HS-5 (cell line): ENCODE measurements at regions not wholly inside any gene's neighbourhood (a gene's known extent, or its start where the extent isn't known, plus 50 kb on each side); places are given as distances from the start of the nearest gene placed in this dataset.
"Not testable (repeated sequence)": the region's sequence is repeated elsewhere in the genome, so short reads cannot be mapped to it uniquely, and the experiment has no call there.

Experiments used
- DNase-seq: peaks from one replicate; pipeline ENCODE4 v3.0.0-alpha.2; 2012; ENCODE audit warnings: low read depth

DNA sequence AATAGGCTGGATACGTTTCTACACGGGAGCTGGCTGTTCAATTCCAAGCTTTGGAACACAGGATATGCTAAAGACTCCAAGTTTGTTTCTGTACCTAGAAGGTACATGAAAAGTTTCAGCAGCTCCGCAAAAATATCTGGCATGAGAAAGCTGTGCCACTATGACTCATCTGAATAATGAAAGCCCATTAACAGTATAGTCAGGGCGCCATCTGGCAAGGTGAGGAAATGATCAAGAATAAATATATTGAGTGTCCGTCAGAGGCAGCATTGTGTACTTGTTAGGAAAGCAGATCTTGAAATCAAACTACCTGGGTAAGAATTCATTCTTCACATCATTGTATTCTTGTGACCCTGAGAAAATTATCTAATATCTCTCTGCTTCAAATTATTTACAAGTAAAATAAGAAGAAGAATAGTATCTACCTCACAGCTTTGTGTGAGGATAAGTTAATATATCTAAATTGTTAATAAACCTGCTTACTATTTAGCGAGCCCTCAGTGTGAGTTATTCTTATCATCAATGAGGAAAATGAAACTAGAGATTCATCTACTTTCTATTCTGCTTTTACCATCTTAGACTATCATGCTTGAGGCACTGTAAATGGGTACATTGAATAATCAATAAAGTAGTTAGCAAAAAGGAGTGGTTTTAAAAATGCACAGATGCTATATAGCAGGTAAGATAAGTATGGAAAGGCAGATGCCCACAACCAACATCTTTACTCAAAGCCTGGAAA lies 53.5 kb downstream of the FSCB start:
- DNase-seq, result no peak

GRCh38 chr14:44450232-44450631 lies 56.9 kb downstream of the FSCB start:
- DNase-seq, result not testable (repeated sequence)

DNA sequence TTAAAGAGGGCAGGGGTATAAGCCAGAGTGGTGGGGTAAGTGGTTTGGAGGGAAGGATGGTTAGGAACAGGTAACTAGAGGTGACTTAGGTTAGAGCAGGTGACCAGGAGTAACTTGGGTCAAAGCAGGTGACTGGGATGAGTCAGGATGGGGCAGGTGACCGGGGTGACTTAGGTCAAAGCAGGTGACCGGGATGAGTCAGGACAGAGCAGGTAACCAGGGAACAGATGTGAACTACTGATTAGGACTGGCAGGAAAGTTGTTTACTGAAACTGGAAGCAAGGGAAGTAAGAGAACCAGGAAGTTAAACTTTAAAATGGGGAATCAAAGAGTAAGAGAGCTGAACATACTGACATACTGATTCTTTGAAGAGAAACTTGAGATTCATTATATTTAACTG lies 57.4 kb downstream of the FSCB start:
- DNase-seq, result no peak

GRCh38 chr14:44448951-44449358 lies 58.1 kb downstream of the FSCB start:
- no peak for DNase-seq

DNA sequence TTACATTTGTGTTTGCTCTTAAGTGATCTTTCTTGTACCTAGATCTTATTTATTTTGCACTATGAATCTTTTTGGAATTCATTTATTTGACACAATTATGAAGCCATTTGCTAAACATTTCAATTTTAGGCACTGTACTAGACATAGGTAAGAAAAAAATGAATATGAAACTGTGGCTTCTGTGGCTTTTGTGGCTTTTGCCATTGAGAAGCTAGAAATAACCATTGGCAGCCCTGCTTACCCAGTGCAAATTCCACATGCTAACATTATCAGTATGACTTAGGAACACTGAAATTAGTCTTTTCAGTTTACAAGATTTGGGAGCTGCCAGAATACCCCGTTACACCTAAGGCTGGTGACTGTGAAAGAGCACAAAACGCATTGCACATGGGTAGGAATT lies 60.1 kb downstream of the FSCB start:
- DNase-seq, result no peak

GRCh38 chr14:44444454-44444853 lies 62.6 kb downstream of the FSCB start:
- DNase-seq, result no peak

DNA sequence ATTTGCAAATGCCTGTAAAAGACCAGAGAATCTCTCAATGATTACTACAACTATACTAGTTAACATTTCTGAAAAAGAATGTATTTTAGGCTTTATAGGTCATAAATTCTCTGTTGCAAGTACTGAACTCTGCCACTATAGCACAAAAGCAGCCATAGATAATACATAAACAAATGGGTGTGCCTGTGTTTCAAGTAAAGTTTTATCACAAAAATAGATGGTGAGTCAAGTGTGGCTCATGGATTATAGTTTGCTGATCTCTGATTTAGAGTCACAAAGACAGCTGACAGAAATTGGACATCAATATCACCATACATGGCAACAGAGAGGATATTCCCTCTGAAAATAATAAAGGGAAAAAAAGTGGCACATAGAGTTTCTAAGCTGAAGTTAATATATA lies 68.1 kb downstream of the FSCB start:
- DNase-seq, result no peak

- DNase-seq, result no peak
These were observed 68.9 kb downstream of the FSCB start for GRCh38 chr14:44438221-44438620.

DNA sequence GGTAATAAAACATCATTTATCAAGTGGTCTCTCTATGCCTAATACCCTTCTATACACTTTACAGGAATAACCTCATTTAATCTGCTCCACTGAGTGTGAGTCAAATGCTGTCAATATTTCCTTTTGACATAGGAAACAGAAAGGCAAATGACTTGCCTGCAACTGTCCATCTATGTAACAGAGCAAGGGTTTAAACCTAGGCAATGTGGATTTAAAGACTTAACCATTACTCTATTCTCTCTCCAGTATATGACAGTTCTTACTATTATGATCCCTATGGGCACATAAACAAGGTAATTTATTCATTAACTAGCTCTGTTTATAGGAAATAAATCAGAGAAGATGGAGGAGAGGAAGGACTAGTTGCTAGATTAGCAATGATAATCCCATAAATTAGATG lies 70.6 kb downstream of the FSCB start:
- DNase-seq, result no peak

- no peak for DNase-seq
These were observed 78.7 kb downstream of the FSCB start for GRCh38 chr14:44428231-44428945.

DNA sequence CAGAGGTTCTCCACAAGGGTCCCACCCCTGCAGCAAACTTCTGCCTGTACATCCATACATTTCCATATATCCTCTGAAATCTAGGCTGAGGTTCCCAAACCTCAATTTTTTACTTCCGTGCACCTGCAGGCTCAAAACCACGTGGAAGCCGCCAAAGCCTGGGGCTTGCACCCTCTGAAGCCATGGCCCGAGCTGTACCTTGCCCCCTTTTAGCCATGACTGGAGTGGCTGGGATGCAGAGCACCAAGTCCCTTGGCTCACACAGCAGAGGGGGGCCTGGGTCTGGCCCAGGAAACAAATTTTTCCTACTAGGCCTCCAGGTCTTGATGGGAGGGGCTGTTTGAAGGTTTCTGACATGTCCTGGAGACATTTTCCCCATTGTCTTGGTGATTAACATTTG lies 84.4 kb downstream of the FSCB start:
- DNase-seq, result no peak

GRCh38 chr14:44420226-44420625 lies 86.9 kb downstream of the FSCB start:
- DNase-seq, result no peak

DNA sequence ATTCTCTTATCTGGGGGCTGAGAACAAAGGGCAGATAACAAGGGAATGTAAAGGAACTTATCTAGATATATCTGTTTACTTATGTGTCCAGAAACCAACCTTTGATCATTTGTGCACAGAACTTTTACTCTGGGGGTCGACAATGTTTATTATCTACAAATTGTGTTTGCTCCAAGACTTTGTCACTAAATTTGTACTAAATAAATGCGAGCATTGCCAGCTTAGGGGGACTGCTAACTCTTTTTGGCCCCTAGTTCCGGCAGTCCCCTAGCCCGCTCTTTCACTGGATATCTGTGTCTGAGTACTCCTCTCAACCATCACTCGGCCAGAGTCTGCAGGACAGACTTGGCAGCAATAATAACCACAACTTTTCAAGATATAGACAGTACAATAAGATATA lies 88.2 kb downstream of the FSCB start:
- DNase-seq, result no peak

DNA sequence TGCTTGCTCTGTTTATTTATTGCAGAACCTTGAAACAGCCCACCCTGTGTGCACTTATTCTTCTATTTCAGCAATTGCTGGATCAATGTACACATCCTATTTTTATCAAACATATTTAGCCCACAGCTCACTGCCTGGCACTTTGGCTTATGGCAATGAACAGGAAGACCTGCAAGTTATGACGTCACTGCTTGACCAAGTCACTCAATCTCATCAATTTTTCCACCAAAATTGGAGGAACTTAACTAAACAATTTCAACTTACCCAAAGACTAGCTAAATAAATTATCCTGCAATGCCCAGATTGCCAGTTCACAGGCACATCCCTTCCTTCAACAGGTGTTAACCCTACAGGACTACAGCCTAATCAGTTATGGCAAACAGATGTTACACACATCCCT lies 89.3 kb downstream of the FSCB start:
- no peak for DNase-seq

- DNase-seq, result no peak
These were observed 92.4 kb downstream of the FSCB start for GRCh38 chr14:44414646-44415045.

- DNase-seq, result no peak
These were observed 94.1 kb downstream of the FSCB start for GRCh38 chr14:44412858-44413569.

- DNase-seq, result no peak
These were observed 102.0 kb downstream of the FSCB start for GRCh38 chr14:44405011-44405486.

- DNase-seq, result no peak
These were observed 102.5 kb downstream of the FSCB start for GRCh38 chr14:44404599-44404998.

DNA sequence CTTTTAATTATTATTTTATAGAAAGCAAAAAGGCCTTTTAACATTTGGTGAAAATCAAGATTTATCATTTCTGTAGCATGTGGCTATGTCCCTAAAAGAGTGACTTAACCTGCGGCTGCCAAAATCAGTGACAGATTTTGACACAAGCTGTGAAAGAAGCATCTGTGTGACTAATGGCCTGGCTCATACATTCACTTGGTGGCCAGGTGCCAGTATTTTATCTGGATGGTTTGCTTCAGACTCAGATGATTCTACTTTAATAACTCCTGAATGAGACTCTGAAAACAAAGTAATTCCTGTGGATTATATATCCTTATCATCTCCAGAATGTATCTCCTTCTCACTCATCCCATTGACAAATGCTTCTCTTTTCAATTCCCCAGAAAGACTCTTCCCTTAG lies 103.0 kb downstream of the FSCB start:
- peak; percentile 23 for DNase-seq

- no peak for DNase-seq
These were observed 103.9 kb downstream of the FSCB start for GRCh38 chr14:44403193-44403592.

- DNase-seq, result no peak
These were observed 110.9 kb downstream of the FSCB start for GRCh38 chr14:44396226-44396625.

DNA sequence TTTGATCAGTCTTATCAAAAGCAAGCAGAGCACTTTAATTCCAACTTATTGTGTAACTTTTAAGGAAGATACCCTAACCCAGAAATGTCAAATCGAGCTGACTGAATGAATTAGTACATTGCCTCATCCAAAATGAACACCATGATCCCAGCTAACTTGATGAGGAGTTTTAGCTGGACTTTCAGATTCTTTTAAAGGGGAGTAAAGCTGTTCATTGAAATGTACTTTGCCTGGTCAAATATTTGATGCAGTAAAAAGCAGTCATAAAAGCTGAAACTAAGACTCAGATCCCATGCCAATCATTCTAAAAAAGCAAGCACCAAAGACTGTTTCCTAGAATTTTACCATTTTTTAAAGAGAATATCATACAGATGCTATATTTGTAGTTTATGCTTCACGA lies 114.1 kb downstream of the FSCB start:
- no peak for DNase-seq

GRCh38 chr14:44388306-44388705 lies 118.8 kb downstream of the FSCB start:
- DNase-seq, result no peak
